Esophagus squamous epithelium (tissue), 5 donors: ENCODE measurements at regions not wholly inside any gene's neighbourhood (a gene's known extent, or its start where the extent isn't known, plus 50 kb on each side); places are given as distances from the start of the nearest gene placed in this dataset.

Source experiments
- DNase-seq: peaks from one replicate; lab custom pipeline; 2025; lab: John Stamatoyannopoulos, UW
- H3K27ac ChIP-seq, 4 donors: fragments of 200-600 bp; sonication (generic); one replicate each; pipeline ENCODE4 v1.5.1; 2016 to 2019; ENCODE audit warnings: mild to moderate bottlenecking in 1 of 4
- H3K27me3 ChIP-seq, 4 donors: fragments of 200-600 bp; sonication (generic); 1 replicate in 3 of 4; 2 replicates in 1 of 4; pipeline versions ENCODE4 v1.5.1 to v1.6.0; 2017 to 2021; ENCODE audit warnings: antibody characterized with exemption in 1 of 4
- H3K36me3 ChIP-seq, 3 donors: fragments of 200-600 bp; sonication (generic); one replicate each; pipeline ENCODE4 v1.5.1; 2016 to 2019
- H3K4me1 ChIP-seq, 3 donors: fragments of 200-600 bp; sonication (generic); one replicate each; pipeline ENCODE4 v1.5.1; 2017 to 2019
- H3K4me3 ChIP-seq, 4 donors: fragments of 200-600 bp; sonication (generic); 1 replicate in 3 of 4; 2 replicates in 1 of 4; pipeline ENCODE4 v1.5.1; 2016 to 2019; ENCODE audit warnings: mild to moderate bottlenecking in 2 of 4, moderate library complexity in 1 of 4
- H3K9me3 ChIP-seq, 3 donors: fragments of 200-600 bp; sonication (generic); one replicate each; pipeline ENCODE4 v1.5.1; 2016 to 2019
- POLR2A ChIP-seq, 4 donors: fragments of 450-650 bp; IDR thresholded peaks; one replicate each; pipeline ENCODE4 v1.6.1; 2017; ENCODE audit warnings: antibody characterized with exemption in 4 of 4, mild to moderate bottlenecking in 4 of 4, moderate library complexity in 3 of 4
- WGBS, 2 donors: methylation state at CpG; one replicate each; pipeline ENCODE4 v1.1.5; 2018; 5-methylcytosine and 5-hydroxymethylcytosine counted together
- intact Hi-C: fragments of 100-400 bp; cut with DNase I; formaldehyde crosslinking; loops from one replicate; pipeline ENCODE4 v1.15.0; 2022
- TF ChIP-seq, protein P1 (sequence below), 6 experiments: fragments of 450-650 bp in 4 of 6; fragments of 200-600 bp in 2 of 6; sonication (generic) in 2 of 6; IDR thresholded peaks; one replicate each; pipeline ENCODE4 v1.5.1; 2016 to 2019; ENCODE audit warnings: antibody characterized with exemption in 6 of 6, mild to moderate bottlenecking in 4 of 6, moderate library complexity in 4 of 6
- donor health status: DM: yes; HTN: yes; CAD: no.

DNA sequence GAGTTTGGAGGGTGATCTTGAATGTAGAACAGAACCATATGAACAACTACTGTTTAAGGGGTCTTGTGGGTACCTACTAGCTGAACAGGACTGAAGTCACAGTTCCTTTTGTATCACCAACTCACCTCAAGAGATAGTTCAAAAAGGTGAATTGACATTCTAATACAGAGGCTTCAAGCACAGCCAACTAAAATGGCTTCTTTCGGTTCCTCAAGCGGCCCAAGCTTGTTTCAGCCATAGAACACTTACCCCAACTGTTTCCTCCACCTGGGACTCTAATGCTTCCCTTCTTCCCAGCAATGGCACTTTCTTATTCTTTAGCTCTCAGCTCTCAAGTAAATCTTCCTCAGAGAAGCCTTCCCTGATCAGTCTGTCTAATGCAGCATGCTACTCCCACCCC is 277.5 kb upstream of the GK2 start:
- no peaks in the 10 kb centered on the region for H3K9me3 ChIP-seq
- peaks cover 0 to 3% (median 0%) of the 10 kb centered on the region in 3 donors for H3K4me1 ChIP-seq
- intact Hi-C loops = no loop called here
- no peaks in the 10 kb centered on the region for H3K27me3 ChIP-seq
- 87 to 95% methylated on average over 2 of the region's 2 CpGs for WGBS, 2 donors
- TF ChIP-seq, protein P1, sequence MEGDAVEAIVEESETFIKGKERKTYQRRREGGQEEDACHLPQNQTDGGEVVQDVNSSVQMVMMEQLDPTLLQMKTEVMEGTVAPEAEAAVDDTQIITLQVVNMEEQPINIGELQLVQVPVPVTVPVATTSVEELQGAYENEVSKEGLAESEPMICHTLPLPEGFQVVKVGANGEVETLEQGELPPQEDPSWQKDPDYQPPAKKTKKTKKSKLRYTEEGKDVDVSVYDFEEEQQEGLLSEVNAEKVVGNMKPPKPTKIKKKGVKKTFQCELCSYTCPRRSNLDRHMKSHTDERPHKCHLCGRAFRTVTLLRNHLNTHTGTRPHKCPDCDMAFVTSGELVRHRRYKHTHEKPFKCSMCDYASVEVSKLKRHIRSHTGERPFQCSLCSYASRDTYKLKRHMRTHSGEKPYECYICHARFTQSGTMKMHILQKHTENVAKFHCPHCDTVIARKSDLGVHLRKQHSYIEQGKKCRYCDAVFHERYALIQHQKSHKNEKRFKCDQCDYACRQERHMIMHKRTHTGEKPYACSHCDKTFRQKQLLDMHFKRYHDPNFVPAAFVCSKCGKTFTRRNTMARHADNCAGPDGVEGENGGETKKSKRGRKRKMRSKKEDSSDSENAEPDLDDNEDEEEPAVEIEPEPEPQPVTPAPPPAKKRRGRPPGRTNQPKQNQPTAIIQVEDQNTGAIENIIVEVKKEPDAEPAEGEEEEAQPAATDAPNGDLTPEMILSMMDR (IDR thresholded peaks at IDR 0.05) = no peak
- TF ChIP-seq POLR2A (IDR thresholded peaks at IDR 0.05) = no peak
- no peaks in the 10 kb centered on the region for H3K36me3 ChIP-seq
- H3K4me3 ChIP-seq = no peak overlapping the region
- no peak overlapping the region for H3K27ac ChIP-seq
- no peak for DNase-seq

DNA sequence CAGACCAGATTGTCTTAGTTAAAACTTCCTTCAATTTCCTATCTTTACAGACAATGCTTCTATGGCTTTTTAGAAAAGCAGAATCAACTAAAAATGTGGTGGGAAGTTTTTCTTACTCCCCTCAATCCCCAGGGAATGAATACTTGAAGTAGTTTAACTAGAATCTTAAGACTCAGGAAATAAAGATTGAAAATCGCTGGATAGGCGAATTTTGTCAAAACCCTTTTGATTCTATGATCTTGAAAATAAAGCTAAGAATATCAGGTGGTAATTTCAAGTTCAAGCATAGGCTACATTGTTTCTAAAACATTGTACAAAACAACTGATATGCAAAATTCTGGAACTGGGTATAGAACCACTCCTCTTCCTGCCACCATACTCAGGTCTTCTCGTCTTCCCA is 276.5 kb upstream of the GK2 start:
- Histone ChIP-seq H3K9me3 (no peaks in the 10 kb centered on the region), H3K27me3 (no peaks in the 10 kb centered on the region), H3K27ac (no peak overlapping the region), H3K4me3 (no peak overlapping the region), H3K4me1 (peaks cover 0 to 3% (median 0%) of the 10 kb centered on the region in 3 donors), H3K36me3 (no peaks in the 10 kb centered on the region)
- TF ChIP-seq POLR2A (IDR thresholded peaks at IDR 0.05) = no peak
- TF ChIP-seq, protein P1 (IDR thresholded peaks at IDR 0.05) = no peak
- intact Hi-C loops = no loop called here
- whole genome bisulfite sequencing, 2 donors = 75 to 81% methylated on average over 3 of the region's 3 CpGs
- no peak for DNase-seq

DNA sequence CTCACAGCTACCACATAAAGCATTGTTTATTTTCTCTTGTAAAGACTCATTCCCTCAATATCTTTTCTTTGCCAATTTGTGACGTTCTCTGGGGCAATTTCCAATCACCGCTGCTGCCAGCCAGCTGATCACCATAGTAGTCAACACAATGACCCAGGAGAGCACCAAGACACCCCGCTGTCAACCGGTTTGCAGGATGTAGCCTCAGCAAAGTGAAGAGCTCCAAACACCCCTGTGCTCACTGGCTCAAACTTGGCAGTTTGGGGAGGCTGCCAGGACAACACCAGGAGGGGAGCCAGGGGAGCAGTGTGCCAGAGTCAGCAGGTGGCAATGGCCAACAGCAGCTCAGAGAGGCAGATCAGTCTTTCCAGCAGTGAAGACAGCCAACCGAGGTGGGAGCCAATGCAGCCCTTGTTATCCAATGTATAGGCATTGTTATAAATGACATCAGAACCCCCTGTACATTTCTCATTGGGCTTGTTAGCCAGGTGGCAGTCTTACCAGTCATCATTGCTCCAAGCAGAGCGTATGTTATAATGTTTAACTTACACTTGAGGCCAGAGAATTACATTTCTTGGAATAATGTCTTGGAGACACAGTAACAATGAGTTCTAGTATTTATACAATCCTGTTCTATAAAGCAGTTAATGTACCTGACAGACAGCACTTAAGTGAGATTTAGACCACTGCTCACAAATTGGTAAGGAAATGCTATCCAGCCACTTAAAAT is 274.9 kb upstream of the GK2 start:
- no peak for DNase-seq
- 29 to 36% methylated on average over 6 of the region's 6 CpGs for WGBS, 2 donors
- intact Hi-C loops = no loop called here
- Histone ChIP-seq H3K4me3 (no peak overlapping the region), H3K27ac (peak overlapping the region in 1 of 4 donors; percentile 4), H3K9me3 (no peaks in the 10 kb centered on the region), H3K36me3 (no peaks in the 10 kb centered on the region), H3K4me1 (peaks cover 0 to 3% (median 0%) of the 10 kb centered on the region in 3 donors), H3K27me3 (no peaks in the 10 kb centered on the region)
- no peak for TF ChIP-seq POLR2A (IDR thresholded peaks at IDR 0.05)
- TF ChIP-seq, protein P1 (IDR thresholded peaks at IDR 0.05) = no peak

DNA sequence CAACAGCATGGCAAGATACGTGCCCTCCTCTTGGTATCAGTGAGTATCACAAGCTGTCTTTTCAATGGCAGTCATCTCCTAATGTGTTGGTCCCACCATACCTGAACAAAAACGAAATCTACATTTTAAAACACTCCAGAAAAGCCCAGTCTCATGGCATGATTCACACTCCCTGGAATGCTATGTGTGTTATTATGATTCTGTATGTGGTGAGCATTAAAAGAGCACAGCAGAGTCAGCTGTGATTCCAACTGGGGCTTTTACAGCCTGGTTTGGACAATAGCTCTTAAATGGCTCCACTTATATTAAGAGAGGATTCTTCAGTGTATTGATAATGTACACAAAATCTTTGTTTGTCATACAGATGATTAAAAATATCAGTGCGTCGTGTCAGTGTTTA is 274.1 kb upstream of the GK2 start:
- WGBS, 2 donors = 75 to 87% methylated on average over 4 of the region's 4 CpGs

DNA sequence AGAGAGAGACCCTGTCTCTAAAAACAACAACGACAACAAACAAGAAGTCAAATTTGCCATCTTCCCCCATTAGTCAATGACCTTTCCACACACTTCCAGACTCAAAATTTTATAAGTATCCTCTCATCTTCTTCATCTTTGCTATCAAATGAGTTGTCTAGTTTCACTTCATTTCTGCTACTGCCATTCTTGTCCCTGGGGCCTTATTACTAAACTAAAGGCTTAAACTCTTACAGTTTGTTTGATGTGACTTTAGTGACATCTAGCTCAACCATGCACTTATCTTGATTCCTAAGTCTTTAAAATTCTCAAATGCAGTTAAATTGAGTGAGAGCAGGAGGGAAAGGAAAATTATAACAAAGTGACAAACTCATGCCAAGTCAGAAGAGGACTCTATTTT is 271.8 kb upstream of the GK2 start:
- Histone ChIP-seq H3K4me1 (peaks cover 0 to 3% (median 0%) of the 10 kb centered on the region in 3 donors), H3K4me3 (no peak overlapping the region), H3K27me3 (no peaks in the 10 kb centered on the region), H3K36me3 (no peaks in the 10 kb centered on the region), H3K27ac (no peak overlapping the region), H3K9me3 (no peaks in the 10 kb centered on the region)
- TF ChIP-seq POLR2A (IDR thresholded peaks at IDR 0.05) = no peak
- intact Hi-C loops = no loop called here
- WGBS, 2 donors = 94 to 100% methylated on average over 1 of the region's 1 CpG
- no peak for DNase-seq

More for the DNA sequence above, 274.1 kb upstream of the GK2 start:
- TF ChIP-seq, protein P1 (IDR thresholded peaks at IDR 0.05) = no peak
- no peak for TF ChIP-seq POLR2A (IDR thresholded peaks at IDR 0.05)
- H3K4me3 ChIP-seq = no peak overlapping the region
- no peaks in the 10 kb centered on the region for H3K36me3 ChIP-seq
- no peak overlapping the region for H3K27ac ChIP-seq
- no peaks in the 10 kb centered on the region for H3K27me3 ChIP-seq
- peaks cover 0 to 3% (median 0%) of the 10 kb centered on the region in 3 donors for H3K4me1 ChIP-seq
- no peaks in the 10 kb centered on the region for H3K9me3 ChIP-seq
- intact Hi-C loops = no loop called here
- no peak for DNase-seq
